ENCODE measurements at regions not wholly inside any gene's neighbourhood (a gene's known extent, or its start where the extent isn't known, plus 50 kb on each side); places are given as distances from the start of the nearest gene placed in this dataset.

- no peak for TF ChIP-seq POLR2A (IDR thresholded peaks at IDR 0.05)
- TF ChIP-seq EP300 (IDR thresholded peaks at IDR 0.05; ENCODE audit: low read depth) = no peak
- in situ Hi-C loops (cut with MboI; ENCODE audit: low pct_ligation_motif_present in 1 of 4, low pct_unique_long_range_greater_than_20kb in 1 of 4, low sequenced_read_pairs in 3 of 4) (no loop called here), intact Hi-C loops (cut with DNase I; ENCODE audit: low total_unique reads) (no loop called here)
- H3K27ac ChIP-seq = no peak overlapping the region
- 74% methylated on average over 2 of the region's 2 CpGs for WGBS, 2 donors (ENCODE audit: low coverage in 1 of 2)
- no peaks in the 10 kb centered on the region for H3K27me3 ChIP-seq
- no peaks in the 10 kb centered on the region for H3K36me3 ChIP-seq
- DNase-seq = no peak
- no peak overlapping the region for H3K4me3 ChIP-seq
- H3K4me1 ChIP-seq = peaks cover 4 to 18% (median 11%) of the 10 kb centered on the region in 4 donors
- H3K9me3 ChIP-seq = no peaks in the 10 kb centered on the region
These were observed 210.3 kb downstream of the BTG1 start for GRCh38 chr12:91935296-91935695.

- Histone ChIP-seq H3K9me3 (no peaks in the 10 kb centered on the region), H3K4me3 (no peak overlapping the region), H3K27ac (peak overlapping the region; percentile 28 to 67 (median 52)), H3K36me3 (no peaks in the 10 kb centered on the region), H3K27me3 (no peaks in the 10 kb centered on the region), H3K4me1 (peaks cover 4 to 29% (median 11%) of the 10 kb centered on the region in 4 donors)
- 24 to 40% methylated on average over 2 of the region's 2 CpGs for WGBS, 2 donors (ENCODE audit: low coverage in 1 of 2)
- TF ChIP-seq POLR2A (IDR thresholded peaks at IDR 0.05) (no peak), CTCF (IDR thresholded peaks at IDR 0.05) (no peak), POLR2AphosphoS5 (IDR thresholded peaks at IDR 0.05) (no peak), EP300 (IDR thresholded peaks at IDR 0.05; ENCODE audit: low read depth) (no peak)
- in situ Hi-C loops (cut with MboI; ENCODE audit: low pct_ligation_motif_present in 1 of 4, low pct_unique_long_range_greater_than_20kb in 1 of 4, low sequenced_read_pairs in 3 of 4) (no loop called here), intact Hi-C loops (cut with DNase I; ENCODE audit: low total_unique reads) (no loop called here)
- peak; percentile 61 for DNase-seq
These were observed 214.5 kb downstream of the BTG1 start for GRCh38 chr12:91931111-91931510.

- no peaks in the 10 kb centered on the region for H3K36me3 ChIP-seq
- peaks cover 4 to 25% (median 11%) of the 10 kb centered on the region in 4 donors for H3K4me1 ChIP-seq
- no peak for DNase-seq
- WGBS, 2 donors (ENCODE audit: low coverage in 1 of 2) = 93 to 95% methylated on average over 2 of the region's 2 CpGs
- H3K27me3 ChIP-seq = no peaks in the 10 kb centered on the region
- in situ Hi-C loops (cut with MboI; ENCODE audit: low pct_ligation_motif_present in 1 of 4, low pct_unique_long_range_greater_than_20kb in 1 of 4, low sequenced_read_pairs in 3 of 4) = no loop called here
- intact Hi-C loops (cut with DNase I; ENCODE audit: low total_unique reads) = no loop called here
- TF ChIP-seq POLR2AphosphoS5 (IDR thresholded peaks at IDR 0.05) (no peak), CTCF (IDR thresholded peaks at IDR 0.05) (no peak), POLR2A (IDR thresholded peaks at IDR 0.05) (no peak), EP300 (IDR thresholded peaks at IDR 0.05; ENCODE audit: low read depth) (no peak)
- H3K9me3 ChIP-seq = no peaks in the 10 kb centered on the region
- no peak overlapping the region for H3K4me3 ChIP-seq
- no peak overlapping the region for H3K27ac ChIP-seq
These were observed 217.1 kb downstream of the BTG1 start for GRCh38 chr12:91928501-91928900.

GRCh38 chr12:91926848-91927247, 218.8 kb downstream of the BTG1 start:
- H3K27ac ChIP-seq = no peak overlapping the region
- 13 to 35% methylated on average over 1 of the region's 1 CpG for WGBS, 2 donors (ENCODE audit: low coverage in 1 of 2)
- intact Hi-C loops (cut with DNase I; ENCODE audit: low total_unique reads) = no loop called here

More at GRCh38 chr12:91926848-91927247, 218.8 kb downstream of the BTG1 start:
- no peaks in the 10 kb centered on the region for H3K9me3 ChIP-seq
- no peak overlapping the region for H3K4me3 ChIP-seq
- TF ChIP-seq POLR2AphosphoS5 (IDR thresholded peaks at IDR 0.05) (peak in 2 of 3 donors; percentile 61 to 67), CTCF (IDR thresholded peaks at IDR 0.05) (no peak)
- no peaks in the 10 kb centered on the region for H3K36me3 ChIP-seq
- peaks cover 4 to 25% (median 11%) of the 10 kb centered on the region in 4 donors for H3K4me1 ChIP-seq
- no peaks in the 10 kb centered on the region for H3K27me3 ChIP-seq
- in situ Hi-C loops (cut with MboI; ENCODE audit: low pct_ligation_motif_present in 1 of 4, low pct_unique_long_range_greater_than_20kb in 1 of 4, low sequenced_read_pairs in 3 of 4) = no loop called here
- DNase-seq = no peak
